Activated CD4-positive, alpha-beta T cell treated with anti-CD3 and anti-CD28 coated beads, Interleukin-10, Interleukin-2, amounts not matched to agents 100 ng/mL and 50 ng/mL, durations not matched to agents 16 hours and 8 hours (primary cell): ENCODE measurements at regions not wholly inside any gene's neighbourhood (a gene's known extent, or its start where the extent isn't known, plus 50 kb on each side); places are given as distances from the start of the nearest gene placed in this dataset.
"Not testable (repeated sequence)": the region's sequence is repeated elsewhere in the genome, so short reads cannot be mapped to it uniquely, and the experiment has no call there.

Source experiments
- DNase-seq: peaks from one replicate; pipeline ENCODE4 v3.0.0-alpha.2; 2020

- not testable (repeated sequence) for DNase-seq
Observed at GRCh38 chr10:78096486-78096885, 62.8 kb downstream of the RPS24 start.

DNA sequence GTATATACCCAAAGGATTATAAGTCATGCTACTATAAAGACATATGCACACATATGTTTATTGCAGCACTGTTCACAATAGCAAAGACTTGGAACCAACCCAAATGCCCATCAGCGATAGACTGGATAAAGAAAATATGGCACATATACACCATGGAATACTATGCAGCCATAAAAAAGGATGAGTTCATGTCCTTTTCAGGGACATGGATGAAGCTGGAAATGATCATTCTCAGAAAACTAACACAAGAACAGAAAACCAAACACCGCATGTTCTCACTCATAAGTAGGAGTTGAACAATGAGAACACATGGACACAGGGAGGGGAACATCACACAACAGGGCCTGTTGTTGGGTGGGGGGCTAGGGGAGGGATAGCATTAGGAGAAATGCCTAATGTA, 68.9 kb downstream of the RPS24 start:
- not testable (repeated sequence) for DNase-seq

GRCh38 chr10:78109210-78109609, 75.5 kb downstream of the RPS24 start:
- DNase-seq: no peak

DNA sequence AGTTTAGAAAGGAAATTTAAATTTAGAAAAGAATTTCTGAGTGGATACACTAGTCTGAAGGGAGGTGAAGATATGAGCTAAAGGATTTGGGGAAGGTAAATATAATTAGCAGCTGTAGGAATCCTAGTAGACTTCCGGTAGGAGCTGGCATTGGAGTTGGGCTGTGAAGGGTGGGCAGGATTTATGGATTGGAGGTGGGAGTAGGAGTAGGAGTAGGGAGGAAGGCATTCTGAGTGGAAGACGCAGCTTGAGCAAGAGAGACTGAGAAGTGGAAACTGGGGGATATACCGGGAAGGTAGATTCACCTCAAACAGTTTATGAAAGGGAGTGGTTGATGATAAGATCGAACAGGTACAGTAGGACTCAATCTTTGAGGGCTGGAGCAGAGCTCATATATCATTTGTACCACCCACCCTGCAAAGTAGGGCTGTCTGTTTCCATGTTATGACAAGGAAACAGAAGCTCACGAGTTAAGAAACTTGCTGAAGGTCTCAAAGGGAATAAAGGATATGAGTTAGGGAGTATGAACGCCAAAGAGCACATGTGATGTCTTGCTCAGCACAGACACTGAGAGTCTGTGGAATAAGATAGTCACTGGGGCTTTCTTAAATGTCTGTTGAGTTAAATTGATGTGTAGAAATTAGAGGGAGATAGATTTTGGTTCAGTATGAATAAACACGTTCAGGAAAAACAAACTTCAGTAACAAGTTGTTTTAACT, 81.6 kb downstream of the RPS24 start:
- no peak for DNase-seq

DNA sequence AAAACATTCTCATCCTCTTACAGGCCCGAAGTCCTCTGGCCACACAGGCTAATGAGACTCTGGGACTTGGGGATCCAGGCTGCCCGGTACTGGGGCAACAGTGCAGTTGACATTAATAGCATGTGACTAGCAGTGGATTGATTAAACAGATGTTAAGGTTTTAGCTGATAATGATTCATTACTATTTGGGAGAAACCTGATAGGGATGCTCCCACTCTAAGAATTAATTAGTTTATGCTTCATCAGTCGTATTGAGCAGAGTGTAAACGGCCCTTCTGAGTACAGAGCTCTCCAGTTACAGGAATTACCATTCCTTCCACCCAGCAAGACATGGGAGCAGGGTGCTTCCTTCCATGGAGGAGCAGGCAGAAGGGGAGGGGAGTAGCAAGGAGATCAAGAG, 82.7 kb downstream of the RPS24 start:
- DNase-seq: no peak

DNA sequence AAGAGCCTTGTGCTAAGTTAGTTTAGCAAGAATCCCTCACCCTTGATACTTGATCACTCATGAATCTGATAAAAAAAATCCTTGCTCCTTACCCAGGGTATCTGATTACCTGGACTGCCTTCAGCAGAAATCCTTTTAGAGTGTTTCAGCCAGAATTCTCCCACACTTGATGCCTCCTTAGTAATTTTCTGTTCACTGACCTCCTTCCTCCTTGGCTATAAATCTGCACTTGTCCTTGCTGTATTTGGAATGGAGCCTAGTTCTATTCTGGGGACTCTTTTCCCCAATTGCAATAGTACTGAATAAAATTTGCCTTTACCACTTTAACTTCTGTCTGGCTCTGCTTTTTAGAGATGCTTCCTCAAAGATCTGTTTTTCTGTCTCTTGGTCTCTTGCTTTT, 84.9 kb downstream of the RPS24 start:
- DNase-seq: no peak

DNA sequence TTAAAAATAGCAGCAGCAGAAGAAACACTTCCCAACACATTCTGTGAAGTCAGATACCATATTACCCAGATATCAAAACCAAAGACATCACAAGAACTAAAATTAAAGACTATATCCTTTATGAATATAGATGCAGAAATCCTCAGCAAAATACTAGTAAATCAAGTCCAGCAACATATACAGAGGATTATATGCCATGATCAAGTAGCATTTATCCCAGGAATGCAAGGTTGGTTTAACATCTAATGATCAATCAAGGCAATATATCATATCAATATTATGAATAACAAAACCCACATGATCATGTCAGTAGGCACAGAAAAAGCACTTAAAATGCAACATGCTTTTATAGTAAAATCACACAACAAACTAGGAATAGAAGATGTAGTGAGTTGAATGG, 88.1 kb downstream of the RPS24 start:
- DNase-seq: no peak

DNA sequence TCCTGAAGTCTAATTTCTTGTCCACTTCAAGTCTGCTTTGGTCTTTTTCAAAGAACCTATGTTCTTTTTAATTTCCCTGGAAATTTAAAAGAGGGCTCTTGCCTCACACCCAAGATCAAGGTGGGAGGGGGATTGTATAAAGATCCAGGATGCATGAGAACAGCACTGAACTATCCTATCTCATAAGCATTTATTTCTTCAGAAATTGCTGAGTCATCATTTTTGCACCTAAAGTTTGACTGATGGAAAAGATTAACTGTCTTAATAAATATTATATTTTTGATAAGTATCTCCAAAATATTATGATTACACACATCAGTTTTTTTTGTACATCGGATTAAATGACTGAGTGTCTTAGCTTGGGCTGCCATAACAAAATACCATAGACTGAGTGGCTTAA, 90.5 kb downstream of the RPS24 start:
- no peak for DNase-seq

GRCh38 chr10:78129211-78129610, 95.5 kb downstream of the RPS24 start:
- DNase-seq: no peak

- no peak for DNase-seq
Observed at GRCh38 chr10:78130966-78131710, 97.5 kb downstream of the RPS24 start.

- no peak for DNase-seq
Observed at GRCh38 chr10:78134773-78135306, 101.2 kb downstream of the RPS24 start.

GRCh38 chr10:78137147-78137546, 103.5 kb downstream of the RPS24 start:
- DNase-seq: no peak

- no peak for DNase-seq
Observed at GRCh38 chr10:78139341-78139740, 105.7 kb downstream of the RPS24 start.

DNA sequence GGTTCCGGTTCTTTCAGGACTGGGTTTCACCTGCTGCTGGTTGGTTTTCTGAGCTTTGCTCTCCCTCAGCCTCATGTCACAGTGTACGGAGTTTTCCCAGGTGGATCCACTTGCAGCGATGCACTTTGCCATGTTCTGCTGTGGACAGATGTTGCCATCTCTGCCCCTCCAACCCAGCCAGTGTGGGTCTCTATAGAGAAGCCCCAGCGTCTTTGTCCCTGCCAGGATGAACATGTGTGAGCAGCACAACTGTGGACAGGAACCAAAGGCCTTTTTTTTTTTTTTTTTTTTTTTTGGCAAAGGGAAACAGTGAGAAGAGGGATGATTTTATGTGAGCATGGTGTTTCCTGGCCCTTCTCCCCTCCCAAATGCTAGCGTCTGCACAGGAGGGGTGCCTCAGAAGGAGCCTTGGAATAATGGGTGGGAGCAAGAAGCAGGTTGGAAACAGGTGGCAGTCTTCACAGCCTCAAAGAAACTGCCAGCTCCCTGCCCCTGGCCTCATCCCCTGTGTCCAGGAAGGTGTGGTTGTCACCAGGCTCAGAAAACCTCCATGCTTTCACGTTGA, 106.5 kb downstream of the RPS24 start:
- no peak for DNase-seq

GRCh38 chr10:78143576-78143975, 109.9 kb downstream of the RPS24 start:
- DNase-seq: no peak

DNA sequence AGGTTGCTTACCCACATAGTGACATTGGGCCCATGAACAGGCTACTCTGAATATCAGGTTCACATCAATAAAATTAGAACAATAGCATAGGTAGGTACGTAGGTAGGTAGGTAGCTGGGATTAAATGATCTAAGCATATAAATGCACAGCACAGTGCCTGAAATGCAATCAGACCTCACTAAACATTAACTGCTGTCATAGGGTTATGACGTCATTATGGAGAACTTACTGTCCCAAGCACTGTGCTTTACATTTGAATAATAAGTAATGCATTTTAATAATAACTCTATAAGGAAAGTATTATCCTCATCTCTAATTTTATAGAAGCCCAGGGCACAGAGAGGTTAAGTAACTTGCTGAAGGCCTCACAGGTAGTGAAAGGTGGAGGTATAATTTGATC, 112.5 kb downstream of the RPS24 start:
- DNase-seq: no peak

GRCh38 chr10:78147202-78147601, 113.5 kb downstream of the RPS24 start:
- DNase-seq: no peak

DNA sequence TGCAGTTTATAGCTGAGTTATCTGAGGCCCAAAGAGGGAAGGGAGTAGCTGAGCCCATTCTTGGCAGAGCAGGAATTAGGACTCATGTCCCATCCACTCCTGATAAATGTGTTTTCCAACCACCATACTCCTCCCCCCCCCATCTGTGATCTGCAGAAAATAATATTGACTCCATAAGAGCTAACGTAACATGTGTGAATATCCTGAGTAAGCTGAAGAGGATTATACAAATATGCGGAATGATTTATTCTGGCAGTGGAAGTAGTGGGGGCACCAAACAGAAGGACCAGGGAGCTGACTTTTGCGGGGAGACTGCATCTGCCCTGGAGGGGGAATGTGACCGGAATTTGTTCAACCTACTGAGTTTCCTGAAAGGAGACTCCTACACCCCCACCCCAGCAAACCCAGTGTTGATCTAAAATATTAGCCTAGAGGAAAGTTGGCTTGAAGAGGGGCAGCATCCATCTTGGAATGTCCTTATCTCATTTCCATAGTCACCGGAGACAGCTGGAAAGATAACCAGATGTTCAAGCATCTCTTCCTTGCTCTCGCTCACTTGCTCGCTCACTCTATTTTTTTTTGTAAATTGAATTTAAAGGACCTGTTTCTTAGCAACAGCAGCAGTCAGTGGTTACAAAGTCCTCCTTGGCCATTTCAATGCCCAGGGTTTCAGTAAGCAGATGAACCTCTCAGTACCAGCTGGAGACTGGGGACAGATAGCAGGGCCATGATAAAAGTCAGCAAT, 114.7 kb downstream of the RPS24 start:
- DNase-seq: no peak

DNA sequence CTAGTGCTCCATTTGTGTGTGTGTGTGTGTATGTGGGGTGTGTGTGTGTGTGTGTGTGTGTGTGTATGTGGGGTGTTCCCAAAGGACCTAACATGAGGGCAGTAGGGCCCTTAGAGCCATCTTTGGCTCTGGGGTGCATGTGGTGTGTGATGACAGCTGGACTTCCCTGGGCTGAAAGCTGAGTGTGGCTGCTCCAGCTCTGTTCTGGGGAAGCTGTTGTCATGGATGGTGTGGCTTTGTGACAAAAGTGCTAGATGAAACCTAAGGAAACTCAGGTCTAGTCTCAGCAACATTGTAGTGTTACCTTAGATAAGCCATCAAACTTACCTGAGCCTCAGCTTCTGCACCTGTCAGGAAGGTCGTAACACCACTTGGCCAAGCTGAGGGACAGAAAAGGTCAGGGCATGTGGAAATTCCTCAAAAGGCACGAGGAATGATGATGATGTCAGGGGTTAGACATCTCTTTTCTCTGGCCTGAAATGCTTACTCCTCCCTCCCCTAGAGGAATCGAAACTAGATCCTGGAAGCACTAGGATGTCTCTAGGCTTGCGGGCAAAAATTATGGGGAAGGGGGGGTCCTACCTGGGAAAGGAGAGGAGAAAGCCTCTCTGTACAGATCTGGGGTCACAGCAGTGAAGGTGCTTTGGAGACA, 115.4 kb downstream of the RPS24 start:
- DNase-seq: no peak

- no peak for DNase-seq
Observed at GRCh38 chr10:78150756-78151155, 117.1 kb downstream of the RPS24 start.

GRCh38 chr10:78155722-78156121, 122.1 kb downstream of the RPS24 start:
- DNase-seq: no peak

DNA sequence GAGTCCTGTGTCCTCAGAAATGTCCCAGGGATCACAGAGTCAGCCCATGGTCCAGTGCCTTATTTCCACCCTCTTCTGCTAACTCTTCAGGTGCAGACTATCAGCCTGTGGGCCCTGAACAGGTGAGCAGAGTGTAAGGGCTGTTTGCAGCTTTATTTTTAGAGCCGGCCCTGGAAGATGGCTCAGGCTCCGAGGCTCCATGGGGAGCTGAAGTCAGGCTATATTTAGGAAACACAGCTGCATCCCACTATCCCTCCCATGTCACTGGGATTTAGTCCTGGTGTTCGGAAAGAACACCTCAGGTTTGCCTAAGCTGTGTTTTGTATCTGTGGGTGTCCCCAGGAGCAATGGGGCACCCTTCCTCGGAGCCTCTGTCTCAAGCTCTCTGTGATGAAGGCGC, 126.9 kb downstream of the RPS24 start:
- DNase-seq: no peak

DNA sequence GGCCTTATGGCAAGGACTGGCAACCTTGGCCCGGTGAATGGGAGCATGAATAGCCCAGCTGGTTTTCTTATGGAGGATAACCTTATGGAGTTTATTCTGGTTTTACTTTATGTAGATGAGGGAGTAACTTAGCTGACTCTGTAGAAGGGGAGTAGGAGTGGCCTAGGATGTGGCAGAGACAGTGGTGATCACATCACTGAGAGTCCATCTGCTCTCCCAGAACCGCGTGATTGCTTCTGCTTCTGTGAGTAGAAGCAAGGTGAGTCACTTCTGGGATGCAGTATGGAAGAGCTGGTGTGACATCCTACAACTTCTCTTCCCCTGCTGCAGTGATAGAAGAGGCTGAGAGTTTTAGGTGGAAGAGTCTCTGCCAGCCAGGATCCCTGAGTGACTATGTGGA, 129.2 kb downstream of the RPS24 start:
- no peak for DNase-seq
